K562 (cell line): ENCODE measurements at regions not wholly inside any gene's neighbourhood (a gene's known extent, or its start where the extent isn't known, plus 50 kb on each side); places are given as distances from the start of the nearest gene placed in this dataset.

Source experiments
- MXI1 ChIP-seq: IDR thresholded peaks from 2 replicates; pipeline ENCODE4 v1.6.1; 2011; ENCODE audit warnings: low read depth, mild to moderate bottlenecking, improper control_type of control experiment, low read length
- NR2C2 ChIP-seq, 2 experiments: fragments of 200-800 bp in 1 of 2; sonication (Bioruptor generic) in 1 of 2; sonication (generic) in 1 of 2; formaldehyde crosslinking in 1 of 2; IDR thresholded peaks; 2 replicates each; pipeline versions ENCODE4 v1.6.1 to v1.8.0; 2016 to 2022; ENCODE audit warnings: mild to moderate bottlenecking in 1 of 2, missing compliant biosample characterization in 1 of 2, missing genetic modification characterization in 1 of 2, missing genetic modification reagents in 1 of 2
- TAF1 ChIP-seq: IDR thresholded peaks from 2 replicates; pipeline ENCODE4 v1.6.1; 2011; ENCODE audit warnings: mild to moderate bottlenecking, low read length, moderate library complexity; ENCODE audit not compliant: insufficient read depth, control insufficient read depth, severe bottlenecking; ENCODE audit errors: extremely low read depth
- ZNF444 ChIP-seq: fragments of 250-450 bp; sonication (Bioruptor Pico); IDR thresholded peaks from 2 replicates; pipeline ENCODE4 v1.4.0; 2020; ENCODE audit warnings: mild to moderate bottlenecking, moderate library complexity
- TF ChIP-seq, protein P1 (sequence below): sonication (generic); formaldehyde crosslinking; IDR thresholded peaks from 2 replicates; pipeline ENCODE4 v1.9.0; 2022; ENCODE audit warnings: mild to moderate bottlenecking, missing genetic modification reagents
- TF ChIP-seq, protein P2 (sequence below), 3 experiments: IDR thresholded peaks in 2 of 3; conservative IDR thresholded peaks in 1 of 3; 2 replicates each; pipeline ENCODE4 v1.5.1; 2011 to 2012; ENCODE audit warnings: low read length in 3 of 3, mild to moderate bottlenecking in 3 of 3, control low read depth in 2 of 3, improper control_type of control experiment in 1 of 3, inconsistent platforms in 1 of 3, low read depth in 1 of 3, mixed read lengths in 1 of 3, moderate library complexity in 1 of 3; ENCODE audit not compliant: insufficient read depth in 2 of 3

DNA sequence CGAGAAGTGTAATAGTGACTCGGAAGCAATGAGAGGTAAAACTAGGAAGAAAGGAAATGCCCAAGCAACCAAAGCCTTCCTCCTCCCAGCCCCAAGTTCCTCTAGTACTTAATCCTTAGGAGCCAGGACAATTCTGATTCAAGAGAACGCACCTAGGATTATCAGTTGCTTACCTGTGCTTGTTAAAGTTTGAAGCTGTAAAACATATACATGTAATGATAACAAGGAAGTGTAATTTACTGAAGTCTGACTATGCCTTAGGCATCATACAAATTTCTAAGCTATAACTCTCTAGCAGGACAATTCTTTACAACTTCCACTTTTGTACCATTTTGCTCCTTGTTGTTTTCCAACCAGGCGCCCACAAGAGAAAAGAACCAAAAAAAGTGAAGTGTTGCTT lies 92.8 kb upstream of the OSBPL8 start:
- TF ChIP-seq TAF1 (no peak), MXI1 (no peak), ZNF444 (CRISPR knock-in tag) (no peak), NR2C2 (CRISPR knock-in tag; IDR thresholded peaks at IDR 0.05) (no peak), NR2C2 (tag; IDR thresholded peaks at IDR 0.05) (no peak)
- TF ChIP-seq, protein P1, sequence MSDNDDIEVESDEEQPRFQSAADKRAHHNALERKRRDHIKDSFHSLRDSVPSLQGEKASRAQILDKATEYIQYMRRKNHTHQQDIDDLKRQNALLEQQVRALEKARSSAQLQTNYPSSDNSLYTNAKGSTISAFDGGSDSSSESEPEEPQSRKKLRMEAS, result no peak
- TF ChIP-seq, protein P2, sequence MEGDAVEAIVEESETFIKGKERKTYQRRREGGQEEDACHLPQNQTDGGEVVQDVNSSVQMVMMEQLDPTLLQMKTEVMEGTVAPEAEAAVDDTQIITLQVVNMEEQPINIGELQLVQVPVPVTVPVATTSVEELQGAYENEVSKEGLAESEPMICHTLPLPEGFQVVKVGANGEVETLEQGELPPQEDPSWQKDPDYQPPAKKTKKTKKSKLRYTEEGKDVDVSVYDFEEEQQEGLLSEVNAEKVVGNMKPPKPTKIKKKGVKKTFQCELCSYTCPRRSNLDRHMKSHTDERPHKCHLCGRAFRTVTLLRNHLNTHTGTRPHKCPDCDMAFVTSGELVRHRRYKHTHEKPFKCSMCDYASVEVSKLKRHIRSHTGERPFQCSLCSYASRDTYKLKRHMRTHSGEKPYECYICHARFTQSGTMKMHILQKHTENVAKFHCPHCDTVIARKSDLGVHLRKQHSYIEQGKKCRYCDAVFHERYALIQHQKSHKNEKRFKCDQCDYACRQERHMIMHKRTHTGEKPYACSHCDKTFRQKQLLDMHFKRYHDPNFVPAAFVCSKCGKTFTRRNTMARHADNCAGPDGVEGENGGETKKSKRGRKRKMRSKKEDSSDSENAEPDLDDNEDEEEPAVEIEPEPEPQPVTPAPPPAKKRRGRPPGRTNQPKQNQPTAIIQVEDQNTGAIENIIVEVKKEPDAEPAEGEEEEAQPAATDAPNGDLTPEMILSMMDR (IDR thresholded peaks at IDR 0.05 in 2 of 3, conservative IDR thresholded peaks at IDR 0.05 in 1 of 3; ENCODE audit: insufficient read depth in 2 of 3, low read depth in 1 of 3, low read length in 3 of 3), result no peak
